Ishikawa (cell line): ENCODE measurements at regions not wholly inside any gene's neighbourhood (a gene's known extent, or its start where the extent isn't known, plus 50 kb on each side); places are given as distances from the start of the nearest gene placed in this dataset.

Source experiments
- CEBPB ChIP-seq: IDR thresholded peaks from 2 replicates; pipeline ENCODE4 v1.6.1; 2012
- CREB1 ChIP-seq: IDR thresholded peaks from 2 replicates; pipeline ENCODE4 v1.6.1; 2012; ENCODE audit warnings: low read depth
- EGR1 ChIP-seq: IDR thresholded peaks from 2 replicates; pipeline ENCODE4 v1.6.1; 2012
- EP300 ChIP-seq: IDR thresholded peaks from 2 replicates; pipeline ENCODE4 v1.6.1; 2012; ENCODE audit warnings: borderline replicate concordance
- FOXM1 ChIP-seq: IDR thresholded peaks from 2 replicates; pipeline ENCODE4 v1.6.1; 2012; ENCODE audit warnings: low read depth, borderline replicate concordance
- MAX ChIP-seq: IDR thresholded peaks from 2 replicates; pipeline ENCODE4 v1.6.1; 2012
- NFIC ChIP-seq: IDR thresholded peaks from 2 replicates; pipeline ENCODE4 v1.6.1; 2012
- RAD21 ChIP-seq: IDR thresholded peaks from 2 replicates; pipeline ENCODE4 v1.6.1; 2012; ENCODE audit warnings: low read depth
- REST ChIP-seq: IDR thresholded peaks from 2 replicates; pipeline ENCODE4 v1.6.1; 2012; ENCODE audit warnings: low read depth, mild to moderate bottlenecking
- TAF1 ChIP-seq: IDR thresholded peaks from 2 replicates; pipeline ENCODE4 v1.6.1; 2012; ENCODE audit warnings: low read depth, mild to moderate bottlenecking
- TEAD4 ChIP-seq: IDR thresholded peaks from 2 replicates; pipeline ENCODE4 v1.6.1; 2012
- USF1 ChIP-seq: IDR thresholded peaks from 2 replicates; pipeline ENCODE4 v1.6.1; 2012
- YY1 ChIP-seq: IDR thresholded peaks from 2 replicates; pipeline ENCODE4 v1.6.1; 2012; ENCODE audit warnings: low read depth
- ZBTB7A ChIP-seq: IDR thresholded peaks from 2 replicates; pipeline ENCODE4 v1.6.1; 2012; ENCODE audit warnings: low read depth

- no peak for TF ChIP-seq RAD21
- no peak for TF ChIP-seq YY1
- TF ChIP-seq USF1, result no peak
- no peak for TF ChIP-seq ZBTB7A
- TF ChIP-seq CEBPB, result no peak
- TF ChIP-seq TEAD4, result no peak
- no peak for TF ChIP-seq REST
- TF ChIP-seq MAX, result no peak
- TF ChIP-seq EGR1, result no peak
- TF ChIP-seq TAF1, result no peak
- no peak for TF ChIP-seq CREB1
- no peak for TF ChIP-seq FOXM1
- TF ChIP-seq NFIC, result no peak
- TF ChIP-seq EP300, result no peak
These were observed 204.5 kb upstream of the ZFHX3 start for GRCh38 chr16:73252446-73252845.
